IMR-90 (cell line): ENCODE measurements at regions not wholly inside any gene's neighbourhood (a gene's known extent, or its start where the extent isn't known, plus 50 kb on each side); places are given as distances from the start of the nearest gene placed in this dataset.

ENCODE experiments used
- CEBPB ChIP-seq: IDR thresholded peaks from 2 replicates; pipeline ENCODE4 v1.6.1; 2012; ENCODE audit warnings: low read depth, low read length, improper control_type of control experiment
- FOS ChIP-seq: fragments of 150-350 bp; IDR thresholded peaks from 2 replicates; pipeline ENCODE4 v1.6.1; 2016; ENCODE audit warnings: low read depth, low read length

GRCh38 chr14:61106959-61107641 lies 126.1 kb downstream of the SLC38A6 start:
- TF ChIP-seq CEBPB (no peak), FOS (no peak)
